ENCODE measurements at regions not wholly inside any gene's neighbourhood (a gene's known extent, or its start where the extent isn't known, plus 50 kb on each side); places are given as distances from the start of the nearest gene placed in this dataset.
A peak's percentile ranks its signal among the peaks of the same experiment; 100 is the strongest.

- H3K9ac ChIP-seq = no peak overlapping the region
- peaks cover 0 to 16% (median 5%) of the 10 kb centered on the region in 10 experiments; a peak in 10 of 20 replicates for H3K4me1 ChIP-seq
- no peak overlapping the region for H3K27ac ChIP-seq
- no peaks in the 10 kb centered on the region; a peak in 1 of 22 replicates for H4K20me1 ChIP-seq
- H3K36me3 ChIP-seq = no peaks in the 10 kb centered on the region
- TF ChIP-seq Cebpa-rat (IDR thresholded peaks at IDR 0.05) = no peak
- no peak overlapping the region for H3K4me2 ChIP-seq
- no peak overlapping the region for H3K4me3 ChIP-seq
- no peaks in the 10 kb centered on the region for H3K9me3 ChIP-seq (replicated peaks in 1 of 11)
- no peaks in the 10 kb centered on the region for H3K27me3 ChIP-seq
Observed at GRCh38 chr3:117238806-117239205, 529.2 kb downstream of the TUSC7 start.

- Histone ChIP-seq H3K4me1 (peaks cover 0 to 10% (median 6%) of the 10 kb centered on the region in 10 experiments; a peak in 9 of 20 replicates), H3K4me3 (no peak overlapping the region), H3K9ac (no peak overlapping the region), H3K27me3 (no peaks in the 10 kb centered on the region), H3K4me2 (peak overlapping the region in 4 of 11 experiments; percentile 1 to 39 (median 21); a peak in 4 of 22 replicates), H3K9me3 (replicated peaks in 1 of 11) (no peaks in the 10 kb centered on the region), H4K20me1 (no peaks in the 10 kb centered on the region), H3K36me3 (no peaks in the 10 kb centered on the region), H3K27ac (no peak overlapping the region)
- TF ChIP-seq Cebpa-rat (IDR thresholded peaks at IDR 0.05) = no peak
Observed at GRCh38 chr3:117243657-117244056, 534.1 kb downstream of the TUSC7 start.

GRCh38 chr3:117246771-117247555 lies 537.4 kb downstream of the TUSC7 start:
- TF ChIP-seq Cebpa-rat (IDR thresholded peaks at IDR 0.05) = no peak
- peaks cover 0 to 10% (median 6%) of the 10 kb centered on the region in 10 experiments; a peak in 9 of 20 replicates for H3K4me1 ChIP-seq
- H3K36me3 ChIP-seq = no peaks in the 10 kb centered on the region
- H3K27ac ChIP-seq = no peak overlapping the region
- no peaks in the 10 kb centered on the region for H4K20me1 ChIP-seq
- H3K4me3 ChIP-seq = no peak overlapping the region
- H3K9me3 ChIP-seq (replicated peaks in 1 of 11) = no peaks in the 10 kb centered on the region
- no peak overlapping the region for H3K9ac ChIP-seq
- H3K4me2 ChIP-seq = no peak overlapping the region
- no peaks in the 10 kb centered on the region for H3K27me3 ChIP-seq

- Histone ChIP-seq H3K27me3 (no peaks in the 10 kb centered on the region), H3K4me1 (peaks cover 0 to 10% (median 6%) of the 10 kb centered on the region in 10 experiments; a peak in 9 of 20 replicates), H3K27ac (no peak overlapping the region), H3K36me3 (no peaks in the 10 kb centered on the region), H3K4me2 (no peak overlapping the region), H3K9me3 (replicated peaks in 1 of 11) (no peaks in the 10 kb centered on the region), H4K20me1 (no peaks in the 10 kb centered on the region), H3K4me3 (no peak overlapping the region), H3K9ac (no peak overlapping the region)
- no peak for TF ChIP-seq Cebpa-rat (IDR thresholded peaks at IDR 0.05)
Observed at GRCh38 chr3:117248153-117248552, 538.6 kb downstream of the TUSC7 start.

- H4K20me1 ChIP-seq = no peaks in the 10 kb centered on the region
- H3K27ac ChIP-seq = no peak overlapping the region
- TF ChIP-seq Cebpa-rat (IDR thresholded peaks at IDR 0.05) = no peak
- no peak overlapping the region for H3K9ac ChIP-seq
- no peaks in the 10 kb centered on the region for H3K4me1 ChIP-seq
- no peak overlapping the region for H3K4me3 ChIP-seq
- H3K36me3 ChIP-seq = no peaks in the 10 kb centered on the region
- H3K27me3 ChIP-seq = no peaks in the 10 kb centered on the region
- H3K9me3 ChIP-seq (replicated peaks in 1 of 11) = no peaks in the 10 kb centered on the region
- no peak overlapping the region for H3K4me2 ChIP-seq
Observed at GRCh38 chr3:117252208-117252607, 542.6 kb downstream of the TUSC7 start.

GRCh38 chr3:117252651-117253050 lies 543.1 kb downstream of the TUSC7 start:
- Histone ChIP-seq H3K27me3 (no peaks in the 10 kb centered on the region), H4K20me1 (no peaks in the 10 kb centered on the region), H3K27ac (no peak overlapping the region), H3K4me2 (no peak overlapping the region), H3K36me3 (no peaks in the 10 kb centered on the region), H3K9me3 (replicated peaks in 1 of 11) (no peaks in the 10 kb centered on the region), H3K9ac (no peak overlapping the region), H3K4me3 (no peak overlapping the region), H3K4me1 (no peaks in the 10 kb centered on the region)
- TF ChIP-seq Cebpa-rat (IDR thresholded peaks at IDR 0.05) = no peak

- H4K20me1 ChIP-seq = no peaks in the 10 kb centered on the region
- no peak overlapping the region for H3K27ac ChIP-seq
- no peak overlapping the region for H3K4me3 ChIP-seq
- H3K36me3 ChIP-seq = no peaks in the 10 kb centered on the region
- no peaks in the 10 kb centered on the region for H3K9me3 ChIP-seq (replicated peaks in 1 of 11)
- no peak for TF ChIP-seq Cebpa-rat (IDR thresholded peaks at IDR 0.05)
- H3K9ac ChIP-seq = no peak overlapping the region
- H3K27me3 ChIP-seq = no peaks in the 10 kb centered on the region
- no peaks in the 10 kb centered on the region for H3K4me1 ChIP-seq
- no peak overlapping the region for H3K4me2 ChIP-seq
Observed at GRCh38 chr3:117253636-117254035, 544.1 kb downstream of the TUSC7 start.

GRCh38 chr3:117254985-117255384 lies 545.4 kb downstream of the TUSC7 start:
- Histone ChIP-seq H3K9ac (no peak overlapping the region), H3K4me1 (no peaks in the 10 kb centered on the region), H3K36me3 (no peaks in the 10 kb centered on the region), H3K4me2 (no peak overlapping the region), H3K27me3 (no peaks in the 10 kb centered on the region), H3K27ac (no peak overlapping the region), H3K9me3 (replicated peaks in 1 of 11) (no peaks in the 10 kb centered on the region), H4K20me1 (no peaks in the 10 kb centered on the region), H3K4me3 (no peak overlapping the region)
- TF ChIP-seq Cebpa-rat (IDR thresholded peaks at IDR 0.05) = no peak

- Histone ChIP-seq H3K36me3 (no peaks in the 10 kb centered on the region), H3K27ac (no peak overlapping the region), H3K4me3 (no peak overlapping the region), H3K4me1 (no peaks in the 10 kb centered on the region), H3K9ac (no peak overlapping the region), H3K27me3 (no peaks in the 10 kb centered on the region), H3K9me3 (replicated peaks in 1 of 11) (no peaks in the 10 kb centered on the region), H4K20me1 (no peaks in the 10 kb centered on the region), H3K4me2 (no peak overlapping the region)
- no peak for TF ChIP-seq Cebpa-rat (IDR thresholded peaks at IDR 0.05)
Observed at GRCh38 chr3:117255736-117256135, 546.2 kb downstream of the TUSC7 start.

- H3K9ac ChIP-seq = no peak overlapping the region
- TF ChIP-seq Cebpa-rat (IDR thresholded peaks at IDR 0.05) = no peak
- no peaks in the 10 kb centered on the region for H3K9me3 ChIP-seq (replicated peaks in 1 of 11)
- H3K4me3 ChIP-seq = no peak overlapping the region
- H3K4me1 ChIP-seq = peaks cover 9 to 25% (median 17%) of the 10 kb centered on the region in 10 experiments; a peak in 19 of 20 replicates
- no peaks in the 10 kb centered on the region for H3K36me3 ChIP-seq
- H3K27me3 ChIP-seq = no peaks in the 10 kb centered on the region
- no peak overlapping the region for H3K27ac ChIP-seq
- H3K4me2 ChIP-seq = no peak overlapping the region
- H4K20me1 ChIP-seq = no peaks in the 10 kb centered on the region
Observed at GRCh38 chr3:117261983-117262421, 552.4 kb downstream of the TUSC7 start.
